HEK293 (cell line): ENCODE measurements at regions not wholly inside any gene's neighbourhood (a gene's known extent, or its start where the extent isn't known, plus 50 kb on each side); places are given as distances from the start of the nearest gene placed in this dataset.

Source experiments
- CTCF ChIA-PET: fragments of 350-600 bp; formaldehyde crosslinking; extraction: SDS; loops from one replicate; lab custom pipeline; 2021; ENCODE audit warnings: antibody characterized with exemption; lab: Yijun Ruan, JAX
- POLR2A ChIA-PET: fragments of 300-600 bp; formaldehyde crosslinking; extraction: SDS; loops from one replicate; lab custom pipeline; 2020; ENCODE audit warnings: antibody characterized with exemption, inconsistent platforms; lab: Yijun Ruan, JAX
- H3K27ac ChIP-seq: fragments of 200-500 bp; sonication (Bioruptor generic); 2 replicates; pipeline ENCODE4 v1.5.1; 2014; ENCODE audit warnings: low read depth, low read length, control low read depth, inconsistent platforms; ENCODE audit errors: extremely low read depth
- H3K36me3 ChIP-seq, 2 experiments: fragments of 200-500 bp in 1 of 2; sonication (Bioruptor generic) in 1 of 2; 1 replicate in 1 of 2; 2 replicates in 1 of 2; pipeline ENCODE4 v1.5.1; 2014 to 2017; ENCODE audit warnings: inconsistent platforms in 2 of 2, low read length in 2 of 2; ENCODE audit not compliant: control insufficient read depth in 2 of 2, insufficient read depth in 1 of 2
- H3K4me1 ChIP-seq: fragments of 200-500 bp; sonication (Bioruptor generic); 2 replicates; pipeline ENCODE4 v1.5.1; 2014; ENCODE audit warnings: mild to moderate bottlenecking, low read length, inconsistent platforms; ENCODE audit not compliant: control insufficient read depth, insufficient read depth
- H3K4me3 ChIP-seq: 2 replicates; pipeline ENCODE4 v1.5.1; 2011; ENCODE audit warnings: low read depth, mild to moderate bottlenecking, control low read depth, low read length, moderate library complexity
- H3K9me3 ChIP-seq: fragments of 200-500 bp; sonication (Bioruptor generic); 2 replicates; pipeline ENCODE4 v1.5.1; 2014; ENCODE audit warnings: low read depth, low read length, inconsistent platforms; ENCODE audit not compliant: control insufficient read depth, insufficient read depth
- ELK4 ChIP-seq: IDR thresholded peaks from 2 replicates; pipeline ENCODE4 v1.6.1; 2011; ENCODE audit warnings: mild to moderate bottlenecking, low read depth, low read length, borderline replicate concordance
- PATZ1 ChIP-seq: fragments of 450-650 bp; formaldehyde crosslinking; IDR thresholded peaks from 2 replicates; pipeline ENCODE4 v1.5.1; 2016; ENCODE audit warnings: missing biosample characterization, missing genetic modification characterization
- PBX3 ChIP-seq: sonication (generic); formaldehyde crosslinking; IDR thresholded peaks from 2 replicates; pipeline ENCODE4 v1.8.1; 2022; ENCODE audit warnings: mild to moderate bottlenecking, moderate library complexity, missing genetic modification reagents
- REST ChIP-seq: fragments of 450-650 bp; formaldehyde crosslinking; IDR thresholded peaks from 2 replicates; pipeline ENCODE4 v1.5.1; 2016; ENCODE audit warnings: missing biosample characterization, missing genetic modification characterization
- ZNF2 ChIP-seq: fragments of 450-650 bp; formaldehyde crosslinking; IDR thresholded peaks from 2 replicates; pipeline ENCODE4 v1.5.1; 2016; ENCODE audit warnings: missing biosample characterization, missing genetic modification characterization
- ZNF324 ChIP-seq: fragments of 450-650 bp; formaldehyde crosslinking; IDR thresholded peaks from 2 replicates; pipeline ENCODE4 v1.5.1; 2016; ENCODE audit warnings: missing biosample characterization, missing genetic modification characterization
- ZNF341 ChIP-seq: fragments of 450-650 bp; formaldehyde crosslinking; IDR thresholded peaks from 2 replicates; pipeline ENCODE4; 2016; ENCODE audit warnings: low read depth, missing biosample characterization, missing genetic modification characterization
- ZNF426 ChIP-seq: fragments of 450-650 bp; formaldehyde crosslinking; IDR thresholded peaks from 2 replicates; pipeline ENCODE4 v1.5.1; 2017; ENCODE audit warnings: missing biosample characterization, missing genetic modification characterization, mild to moderate bottlenecking, inconsistent platforms, moderate library complexity
- ZNF585B ChIP-seq: fragments of 450-650 bp; formaldehyde crosslinking; IDR thresholded peaks from 2 replicates; pipeline ENCODE4 v1.5.1; 2016; ENCODE audit warnings: missing biosample characterization, missing genetic modification characterization
- ZNF626 ChIP-seq: fragments of 450-650 bp; sonication (Bioruptor Pico); formaldehyde crosslinking; IDR thresholded peaks from 2 replicates; pipeline ENCODE4 v1.5.1; 2018; ENCODE audit warnings: missing biosample characterization, missing genetic modification characterization, inconsistent platforms
- ZNF660 ChIP-seq: fragments of 450-650 bp; IDR thresholded peaks from 2 replicates; pipeline ENCODE4 v1.5.1; 2018; ENCODE audit warnings: missing biosample characterization, mild to moderate bottlenecking, missing genetic modification characterization
- ZNF76 ChIP-seq: fragments of 450-650 bp; formaldehyde crosslinking; IDR thresholded peaks from 2 replicates; pipeline ENCODE4; 2016; ENCODE audit warnings: low read depth, missing biosample characterization, missing genetic modification characterization, borderline replicate concordance
- ZNF830 ChIP-seq: fragments of 450-650 bp; IDR thresholded peaks from 2 replicates; pipeline ENCODE4 v1.5.0; 2018; ENCODE audit warnings: missing biosample characterization, missing genetic modification characterization, low read depth, mild to moderate bottlenecking, moderate library complexity
- ZSCAN5A ChIP-seq: fragments of 450-650 bp; formaldehyde crosslinking; IDR thresholded peaks from 2 replicates; pipeline ENCODE4 v1.5.1; 2016; ENCODE audit warnings: missing biosample characterization, missing genetic modification characterization

GRCh38 chr3:184440151-184440550 lies 60.3 kb downstream of the CHRD start:
- no peak overlapping the region for H3K27ac ChIP-seq
- ChIA-PET POLR2A (no interaction called here), CTCF (no interaction called here)
- H3K4me1 ChIP-seq = no peaks in the 10 kb centered on the region
- TF ChIP-seq ZNF426 (tag by site-specific recombination) = no peak
- TF ChIP-seq ZNF585B (tag by site-specific recombination) = no peak
- no peaks in the 10 kb centered on the region for H3K9me3 ChIP-seq
- H3K36me3 ChIP-seq = no peaks in the 10 kb centered on the region
- H3K4me3 ChIP-seq = no peak overlapping the region

- POLR2A ChIA-PET = no interaction called here
- CTCF ChIA-PET = no interaction called here
- H3K27ac ChIP-seq = no peak overlapping the region
- no peaks in the 10 kb centered on the region for H3K4me1 ChIP-seq
- no peak for TF ChIP-seq ZNF2 (tag by site-specific recombination)
- no peak for TF ChIP-seq ELK4
- no peak for TF ChIP-seq PATZ1 (tag by site-specific recombination)
- no peak for TF ChIP-seq ZNF324 (tag by site-specific recombination)
- no peak for TF ChIP-seq ZNF660 (tag by site-specific recombination)
- TF ChIP-seq PBX3 = no peak
- no peak for TF ChIP-seq ZSCAN5A (tag by site-specific recombination)
- TF ChIP-seq ZNF341 = no peak
- no peak for TF ChIP-seq ZNF626 (tag by site-specific recombination)
- no peak overlapping the region for H3K4me3 ChIP-seq
- H3K9me3 ChIP-seq = no peaks in the 10 kb centered on the region
- no peaks in the 10 kb centered on the region for H3K36me3 ChIP-seq
Measured at GRCh38 chr3:184441202-184441900, 61.5 kb downstream of the CHRD start.

GRCh38 chr3:184443364-184443763 lies 63.5 kb downstream of the CHRD start:
- POLR2A ChIA-PET = no interaction called here
- H3K4me1 ChIP-seq = no peaks in the 10 kb centered on the region

More at GRCh38 chr3:184443364-184443763, 63.5 kb downstream of the CHRD start:
- H3K27ac ChIP-seq = no peak overlapping the region
- H3K4me3 ChIP-seq = no peak overlapping the region
- no peak for TF ChIP-seq REST (tag by site-specific recombination)
- no peak for TF ChIP-seq ZNF830 (tag by site-specific recombination)
- no peak for TF ChIP-seq ZNF76 (tag by site-specific recombination)
- TF ChIP-seq, all 188 proteins: peak for 0
- Histone ChIP-seq H3K36me3 (no peaks in the 10 kb centered on the region), H3K9me3 (no peaks in the 10 kb centered on the region)
- CTCF ChIA-PET = interaction anchor here (1.1 kb wide), 1 partner anchor 25 kb away, joined by 3 read pairs; no protein-coding TSS in a partner anchor
